Smooth muscle cell (in vitro differentiated cells): ENCODE measurements at regions not wholly inside any gene's neighbourhood (a gene's known extent, or its start where the extent isn't known, plus 50 kb on each side); places are given as distances from the start of the nearest gene placed in this dataset.

ENCODE experiments used
- DNase-seq: peaks from one replicate; lab custom pipeline; 2025; ENCODE audit not compliant: unreplicated experiment; lab: John Stamatoyannopoulos, UW
- H2AFZ ChIP-seq: fragments of 200-600 bp; sonication (generic); 2 replicates; pipeline ENCODE4 v1.6.0; 2016; ENCODE audit warnings: antibody characterized with exemption, low read depth, mild to moderate bottlenecking
- H3F3A ChIP-seq: fragments of 200-600 bp; sonication (generic); 2 replicates; pipeline ENCODE4 v1.6.0; 2017; ENCODE audit warnings: antibody characterized with exemption, low read depth
- H3K27ac ChIP-seq: fragments of 200-600 bp; sonication (generic); 2 replicates; pipeline ENCODE4 v1.5.1; 2016; ENCODE audit warnings: low read depth, mild to moderate bottlenecking
- H3K27me3 ChIP-seq: fragments of 200-600 bp; sonication (generic); 2 replicates; pipeline ENCODE4 v1.6.1; 2016; ENCODE audit warnings: low read depth, mild to moderate bottlenecking
- H3K36me3 ChIP-seq: fragments of 200-600 bp; sonication (generic); 2 replicates; pipeline ENCODE4 v1.5.1; 2016; ENCODE audit warnings: low read depth
- H3K4me1 ChIP-seq: fragments of 200-600 bp; sonication (generic); 2 replicates; pipeline ENCODE4 v1.5.1; 2016; ENCODE audit warnings: low read depth
- H3K4me2 ChIP-seq: fragments of 200-600 bp; sonication (generic); 2 replicates; pipeline ENCODE4 v1.6.0; 2016; ENCODE audit warnings: mild to moderate bottlenecking
- H3K4me3 ChIP-seq: fragments of 200-600 bp; sonication (generic); 2 replicates; pipeline ENCODE4 v1.5.1; 2016; ENCODE audit warnings: mild to moderate bottlenecking
- H3K79me2 ChIP-seq: fragments of 200-600 bp; sonication (generic); 2 replicates; pipeline ENCODE4 v1.6.0; 2016; ENCODE audit warnings: low read depth, mild to moderate bottlenecking
- H3K9ac ChIP-seq: fragments of 200-600 bp; sonication (generic); 2 replicates; pipeline ENCODE4 v1.6.0; 2016; ENCODE audit warnings: low read depth
- H3K9me3 ChIP-seq: fragments of 200-600 bp; sonication (generic); replicated peaks from 2 replicates; pipeline ENCODE4 v1.5.1; 2016; ENCODE audit warnings: low read depth
- H4K20me1 ChIP-seq: fragments of 200-600 bp; sonication (generic); 2 replicates; pipeline ENCODE4 v1.6.0; 2016; ENCODE audit warnings: low read depth
- CTCF ChIP-seq: fragments of 200-600 bp; sonication (generic); IDR thresholded peaks from 2 replicates; pipeline ENCODE4 v1.5.1; 2017; ENCODE audit warnings: borderline replicate concordance, mild to moderate bottlenecking, antibody characterized with exemption; ENCODE audit not compliant: insufficient read depth, poor library complexity, severe bottlenecking
- WGBS: methylation state at CpG from one replicate; pipeline ENCODE4 v1.1.7; 2016; ENCODE audit warnings: low lambda C conversion rate; 5-methylcytosine and 5-hydroxymethylcytosine counted together

GRCh38 chr15:53080484-53080883 is 290.3 kb upstream of the ONECUT1 start:
- Histone ChIP-seq H3K4me1 (no peaks in the 10 kb centered on the region), H2AFZ (no peak overlapping the region), H3K27me3 (no peaks in the 10 kb centered on the region), H3F3A (no peaks in the 10 kb centered on the region), H3K79me2 (no peaks in the 10 kb centered on the region), H3K9ac (no peak overlapping the region), H3K4me3 (no peak overlapping the region), H3K9me3 (no peaks in the 10 kb centered on the region), H4K20me1 (no peaks in the 10 kb centered on the region), H3K4me2 (no peak overlapping the region), H3K36me3 (no peaks in the 10 kb centered on the region), H3K27ac (no peak overlapping the region)
- TF ChIP-seq CTCF: no peak
- DNase-seq: no peak
- 35% methylated on average over 3 of the region's 3 CpGs for WGBS

- DNase-seq: no peak
- Histone ChIP-seq H3K9me3 (no peaks in the 10 kb centered on the region), H3K27me3 (no peaks in the 10 kb centered on the region), H3K9ac (no peak overlapping the region), H3K4me1 (no peaks in the 10 kb centered on the region), H3K36me3 (no peaks in the 10 kb centered on the region), H3F3A (no peaks in the 10 kb centered on the region), H3K27ac (no peak overlapping the region), H3K4me2 (no peak overlapping the region), H3K79me2 (no peaks in the 10 kb centered on the region), H3K4me3 (no peak overlapping the region), H2AFZ (no peak overlapping the region), H4K20me1 (no peaks in the 10 kb centered on the region)
- no peak for TF ChIP-seq CTCF
- 41% methylated on average over 3 of the region's 3 CpGs for WGBS
These were observed 284.1 kb upstream of the ONECUT1 start for GRCh38 chr15:53074221-53074620.

- Histone ChIP-seq H3K4me3 (no peak overlapping the region), H3F3A (no peaks in the 10 kb centered on the region), H3K27ac (no peak overlapping the region), H3K9me3 (no peaks in the 10 kb centered on the region), H3K4me2 (no peak overlapping the region), H3K4me1 (no peaks in the 10 kb centered on the region), H4K20me1 (no peaks in the 10 kb centered on the region), H3K27me3 (peaks cover under 1% of the 10 kb centered on the region), H3K36me3 (no peaks in the 10 kb centered on the region), H2AFZ (no peak overlapping the region), H3K79me2 (no peaks in the 10 kb centered on the region), H3K9ac (no peak overlapping the region)
- TF ChIP-seq CTCF: no peak
- DNase-seq: no peak
- 5% methylated on average over 3 of the region's 3 CpGs for WGBS
These were observed 281.9 kb upstream of the ONECUT1 start for GRCh38 chr15:53072077-53072476.

- 78% methylated on average over 4 of the region's 4 CpGs for WGBS
- H3K4me1 ChIP-seq: no peaks in the 10 kb centered on the region
- no peaks in the 10 kb centered on the region for H3F3A ChIP-seq
- H3K27ac ChIP-seq: no peak overlapping the region
- no peaks in the 10 kb centered on the region for H3K9me3 ChIP-seq
- H3K4me2 ChIP-seq: no peak overlapping the region
- H3K4me3 ChIP-seq: no peak overlapping the region
- no peak for DNase-seq
- no peaks in the 10 kb centered on the region for H4K20me1 ChIP-seq
- no peak overlapping the region for H3K9ac ChIP-seq
- no peaks in the 10 kb centered on the region for H3K36me3 ChIP-seq
- H2AFZ ChIP-seq: no peak overlapping the region
- no peaks in the 10 kb centered on the region for H3K79me2 ChIP-seq
- no peak for TF ChIP-seq CTCF
- peaks cover 5% of the 10 kb centered on the region for H3K27me3 ChIP-seq
These were observed 278.5 kb upstream of the ONECUT1 start for GRCh38 chr15:53068636-53069035.
